Activated CD4-positive, alpha-beta memory T cell treated with anti-CD3 and anti-CD28 coated beads for 36 hours (primary cell): ENCODE measurements at regions not wholly inside any gene's neighbourhood (a gene's known extent, or its start where the extent isn't known, plus 50 kb on each side); places are given as distances from the start of the nearest gene placed in this dataset.

Source experiments
- CTCF ChIA-PET: fragments of 350-600 bp; sonication (Branson Sonifier 250); formaldehyde crosslinking; loops from one replicate; lab custom pipeline; 2021; ENCODE audit warnings: antibody characterized with exemption, inconsistent platforms; lab: Charles Lee
- POLR2A ChIA-PET: fragments of 350-600 bp; sonication (Branson Sonifier 250); formaldehyde crosslinking; loops from one replicate; lab custom pipeline; 2021; ENCODE audit warnings: antibody characterized with exemption; lab: Charles Lee
- DNase-seq: peaks from one replicate; pipeline ENCODE4 v3.0.0-alpha.2; 2020
- H3K27ac Mint-ChIP-seq: one replicate; pipeline ENCODE4 v1.8.0; 2021; ENCODE audit warnings: mixed read lengths
- H3K27me3 Mint-ChIP-seq: one replicate; pipeline ENCODE4 v1.8.0; 2021; ENCODE audit warnings: mixed read lengths
- H3K36me3 Mint-ChIP-seq: one replicate; pipeline ENCODE4 v1.8.0; 2021; ENCODE audit warnings: mixed read lengths
- H3K4me1 Mint-ChIP-seq: one replicate; pipeline ENCODE4 v1.8.0; 2021; ENCODE audit warnings: low read depth, mixed read lengths
- H3K4me3 Mint-ChIP-seq: one replicate; pipeline ENCODE4 v1.8.0; 2021; ENCODE audit warnings: mild to moderate bottlenecking, mixed read lengths
- H3K9me3 Mint-ChIP-seq: one replicate; pipeline ENCODE4 v1.8.0; 2021; ENCODE audit warnings: mixed read lengths
- intact Hi-C: fragments of 100-400 bp; cut with micrococcal nuclease; formaldehyde crosslinking; loops from one replicate; pipeline ENCODE4 v1.15.1; 2023

- no peaks in the 10 kb centered on the region for H3K27me3 Mint-ChIP-seq
- POLR2A ChIA-PET: no interaction called here
- no peaks in the 10 kb centered on the region for H3K36me3 Mint-ChIP-seq
- CTCF ChIA-PET: no interaction called here
- H3K27ac Mint-ChIP-seq: no peak overlapping the region
- intact Hi-C loops: no loop called here
- no peak for DNase-seq
- no peaks in the 10 kb centered on the region for H3K9me3 Mint-ChIP-seq
- H3K4me1 Mint-ChIP-seq: peaks cover 9% of the 10 kb centered on the region
- no peak overlapping the region for H3K4me3 Mint-ChIP-seq
These were observed 53.0 kb upstream of the RAB18 start for GRCh38 chr10:27451054-27451453.

GRCh38 chr10:27450225-27450624 lies 53.9 kb upstream of the RAB18 start:
- no peaks in the 10 kb centered on the region for H3K27me3 Mint-ChIP-seq
- no peaks in the 10 kb centered on the region for H3K36me3 Mint-ChIP-seq
- intact Hi-C loops: no loop called here
- H3K9me3 Mint-ChIP-seq: no peaks in the 10 kb centered on the region
- H3K4me3 Mint-ChIP-seq: no peak overlapping the region
- no peak overlapping the region for H3K27ac Mint-ChIP-seq
- peaks cover 9% of the 10 kb centered on the region for H3K4me1 Mint-ChIP-seq
- ChIA-PET POLR2A (no interaction called here), CTCF (no interaction called here)
- no peak for DNase-seq

DNA sequence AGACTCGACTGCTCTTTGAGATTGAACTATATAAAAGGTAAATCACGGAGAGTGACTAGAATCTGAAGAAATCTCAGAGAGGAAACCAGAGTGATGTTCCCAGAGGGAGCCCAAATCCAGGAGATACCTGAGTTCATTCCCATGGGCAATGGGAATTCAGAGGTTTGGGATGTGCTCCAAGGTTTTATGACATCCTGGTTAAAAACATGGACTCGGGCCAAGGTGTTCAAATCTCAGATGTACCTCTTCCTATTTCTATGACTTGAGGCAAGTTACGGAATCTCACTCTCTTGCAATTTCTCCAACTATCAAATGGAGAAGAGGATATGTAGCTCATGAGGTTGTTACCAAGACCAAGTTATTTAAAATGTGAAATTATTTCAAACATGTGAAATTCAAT lies 54.5 kb upstream of the RAB18 start:
- Mint-ChIP-seq H3K4me3 (no peak overlapping the region), H3K9me3 (no peaks in the 10 kb centered on the region), H3K36me3 (no peaks in the 10 kb centered on the region), H3K4me1 (peaks cover 9% of the 10 kb centered on the region), H3K27me3 (no peaks in the 10 kb centered on the region), H3K27ac (no peak overlapping the region)
- intact Hi-C loops: loop anchor here (5.0 to 10.0 kb wide), 5 partner anchors 53 to 935 kb away; partner anchors contain the start of gene RAB18
- ChIA-PET CTCF (no interaction called here), POLR2A (no interaction called here)
- no peak for DNase-seq

- Mint-ChIP-seq H3K27ac (no peak overlapping the region), H3K9me3 (no peaks in the 10 kb centered on the region), H3K4me1 (peaks cover 9% of the 10 kb centered on the region), H3K27me3 (no peaks in the 10 kb centered on the region), H3K4me3 (no peak overlapping the region), H3K36me3 (no peaks in the 10 kb centered on the region)
- DNase-seq: no peak
- ChIA-PET POLR2A (no interaction called here), CTCF (no interaction called here)
- intact Hi-C loops: loop anchor here (5.0 to 10.0 kb wide), 5 partner anchors 53 to 936 kb away; partner anchors contain the start of gene RAB18
These were observed 55.2 kb upstream of the RAB18 start for GRCh38 chr10:27448921-27449320.

- Mint-ChIP-seq H3K9me3 (no peaks in the 10 kb centered on the region), H3K36me3 (no peaks in the 10 kb centered on the region), H3K4me3 (no peak overlapping the region), H3K27ac (no peak overlapping the region), H3K4me1 (peaks cover 9% of the 10 kb centered on the region), H3K27me3 (no peaks in the 10 kb centered on the region)
- CTCF ChIA-PET: interaction anchor here (0.7 to 1.5 kb wide), 9 partner anchors 11 to 795 kb away, joined by 3 to 5 read pairs (median 4); partner anchors contain the start of gene RAB18
- DNase-seq: no peak
- intact Hi-C loops: loop anchor here (5.0 to 10.0 kb wide), 5 partner anchors 55 to 937 kb away; partner anchors contain the start of gene RAB18
- POLR2A ChIA-PET: interaction anchor here (0.6 kb wide), 1 partner anchor 13 kb away, joined by 4 read pairs; no protein-coding TSS in a partner anchor
These were observed 56.6 kb upstream of the RAB18 start for GRCh38 chr10:27447540-27447939.

GRCh38 chr10:27446091-27446918 lies 57.8 kb upstream of the RAB18 start:
- no peaks in the 10 kb centered on the region for H3K27me3 Mint-ChIP-seq
- ChIA-PET CTCF (interaction anchor here (0.7 to 2.1 kb wide), 11 partner anchors 10 to 796 kb away, joined by 3 to 15 read pairs (median 3); no protein-coding TSS in a partner anchor), POLR2A (no interaction called here)
- no peak overlapping the region for H3K4me3 Mint-ChIP-seq
- H3K27ac Mint-ChIP-seq: no peak overlapping the region
- DNase-seq: no peak
- no peaks in the 10 kb centered on the region for H3K9me3 Mint-ChIP-seq
- no peaks in the 10 kb centered on the region for H3K36me3 Mint-ChIP-seq
- H3K4me1 Mint-ChIP-seq: peaks cover 9% of the 10 kb centered on the region
- intact Hi-C loops: loop anchor here (1.0 to 10.0 kb wide), 6 partner anchors 56 to 938 kb away; partner anchors contain the start of gene RAB18

DNA sequence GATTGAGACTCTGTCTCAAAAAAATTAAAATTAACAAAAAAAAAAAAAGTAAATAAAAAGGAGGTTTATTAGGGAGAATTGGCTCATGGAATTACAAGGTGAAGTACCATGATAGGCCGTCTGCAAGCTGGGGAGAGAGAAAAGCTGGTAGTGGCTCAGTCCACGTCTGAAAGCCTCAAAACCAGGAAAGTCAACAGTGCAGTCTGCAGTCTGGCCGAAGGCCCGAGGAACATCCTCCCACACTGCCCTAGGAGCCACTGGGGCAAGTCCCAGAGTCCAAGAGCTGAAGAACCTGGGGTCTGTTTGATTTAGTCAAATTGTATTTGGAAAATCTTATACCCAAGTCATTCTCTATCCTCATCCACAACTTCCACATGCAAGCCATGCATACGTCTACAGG lies 59.0 kb upstream of the RAB18 start:
- Mint-ChIP-seq H3K27ac (no peak overlapping the region), H3K36me3 (no peaks in the 10 kb centered on the region), H3K27me3 (no peaks in the 10 kb centered on the region), H3K9me3 (no peaks in the 10 kb centered on the region), H3K4me3 (no peak overlapping the region), H3K4me1 (peaks cover 9% of the 10 kb centered on the region)
- intact Hi-C loops: loop anchor here (5.0 to 10.0 kb wide), 5 partner anchors 57 to 940 kb away; partner anchors contain the start of gene RAB18
- ChIA-PET CTCF (interaction anchor here (1.5 to 2.1 kb wide), 3 partner anchors 203 to 213 kb away, joined by 3 to 15 read pairs (median 11); no protein-coding TSS in a partner anchor), POLR2A (no interaction called here)
- DNase-seq: no peak

DNA sequence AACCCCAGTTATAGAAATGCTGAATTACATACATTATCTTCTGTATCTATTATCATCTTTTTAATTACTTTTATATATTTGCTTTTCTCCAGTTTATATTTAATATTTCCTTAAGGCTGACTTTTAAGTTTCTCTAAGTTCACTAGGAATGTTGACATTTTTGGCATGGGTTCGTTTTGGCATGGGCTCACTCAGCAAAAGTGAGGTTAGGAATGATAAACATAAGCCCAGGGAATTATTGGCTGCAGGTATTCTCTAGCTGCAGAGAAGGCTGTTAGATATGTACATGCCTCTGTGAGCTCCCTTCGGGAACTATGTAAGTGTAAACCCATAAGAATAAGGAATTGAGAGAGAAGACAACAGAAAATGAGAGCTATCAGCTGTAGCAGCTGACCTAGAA lies 63.6 kb upstream of the RAB18 start:
- no peaks in the 10 kb centered on the region for H3K36me3 Mint-ChIP-seq
- CTCF ChIA-PET: no interaction called here

DNA sequence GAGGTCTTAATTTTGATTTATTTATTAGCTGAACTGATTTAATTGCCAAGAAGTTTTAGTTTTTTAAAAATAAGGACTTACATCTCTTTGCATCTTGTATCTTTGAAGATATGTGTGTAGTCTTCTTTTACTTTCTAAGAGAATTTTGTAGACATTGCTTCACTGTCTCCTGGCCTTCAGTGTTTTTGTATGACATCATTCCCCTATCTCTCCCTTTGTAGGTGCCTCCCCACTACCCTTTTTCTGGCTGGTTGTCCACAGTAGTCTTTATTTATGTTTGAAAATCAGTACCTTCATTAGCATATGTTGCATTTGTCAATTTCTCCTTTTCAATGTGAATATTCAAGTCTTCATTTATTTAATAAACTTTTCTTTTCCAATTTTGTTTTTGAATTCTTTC lies 64.1 kb upstream of the RAB18 start:
- Mint-ChIP-seq H3K27me3 (no peaks in the 10 kb centered on the region), H3K4me1 (no peaks in the 10 kb centered on the region), H3K27ac (no peak overlapping the region), H3K36me3 (no peaks in the 10 kb centered on the region), H3K9me3 (no peaks in the 10 kb centered on the region), H3K4me3 (no peak overlapping the region)
- CTCF ChIA-PET: no interaction called here
- no peak for DNase-seq
- POLR2A ChIA-PET: no interaction called here
- intact Hi-C loops: loop anchor here (10.0 kb wide), 1 partner anchor 945 kb away; no protein-coding TSS in a partner anchor

More for the DNA sequence above, 63.6 kb upstream of the RAB18 start:
- Mint-ChIP-seq H3K4me1 (no peaks in the 10 kb centered on the region), H3K27me3 (no peaks in the 10 kb centered on the region), H3K27ac (no peak overlapping the region), H3K9me3 (no peaks in the 10 kb centered on the region), H3K4me3 (no peak overlapping the region)
- DNase-seq: no peak
- intact Hi-C loops: loop anchor here (10.0 kb wide), 1 partner anchor 944 kb away; no protein-coding TSS in a partner anchor
- POLR2A ChIA-PET: interaction anchor here (0.6 kb wide), 1 partner anchor 57 kb away, joined by 3 read pairs; no protein-coding TSS in a partner anchor

- ChIA-PET CTCF (no interaction called here), POLR2A (no interaction called here)
- no peaks in the 10 kb centered on the region for H3K36me3 Mint-ChIP-seq
- H3K27ac Mint-ChIP-seq: no peak overlapping the region
- H3K4me3 Mint-ChIP-seq: no peak overlapping the region
- intact Hi-C loops: no loop called here
- no peaks in the 10 kb centered on the region for H3K9me3 Mint-ChIP-seq
- no peaks in the 10 kb centered on the region for H3K27me3 Mint-ChIP-seq
- H3K4me1 Mint-ChIP-seq: no peaks in the 10 kb centered on the region
- DNase-seq: no peak
These were observed 65.0 kb upstream of the RAB18 start for GRCh38 chr10:27439101-27439500.

- intact Hi-C loops: no loop called here
- Mint-ChIP-seq H3K27ac (no peak overlapping the region), H3K36me3 (no peaks in the 10 kb centered on the region), H3K4me1 (no peaks in the 10 kb centered on the region), H3K27me3 (no peaks in the 10 kb centered on the region), H3K4me3 (no peak overlapping the region), H3K9me3 (no peaks in the 10 kb centered on the region)
- DNase-seq: no peak
- CTCF ChIA-PET: no interaction called here
- POLR2A ChIA-PET: no interaction called here
These were observed 66.3 kb upstream of the RAB18 start for GRCh38 chr10:27437775-27438174.

DNA sequence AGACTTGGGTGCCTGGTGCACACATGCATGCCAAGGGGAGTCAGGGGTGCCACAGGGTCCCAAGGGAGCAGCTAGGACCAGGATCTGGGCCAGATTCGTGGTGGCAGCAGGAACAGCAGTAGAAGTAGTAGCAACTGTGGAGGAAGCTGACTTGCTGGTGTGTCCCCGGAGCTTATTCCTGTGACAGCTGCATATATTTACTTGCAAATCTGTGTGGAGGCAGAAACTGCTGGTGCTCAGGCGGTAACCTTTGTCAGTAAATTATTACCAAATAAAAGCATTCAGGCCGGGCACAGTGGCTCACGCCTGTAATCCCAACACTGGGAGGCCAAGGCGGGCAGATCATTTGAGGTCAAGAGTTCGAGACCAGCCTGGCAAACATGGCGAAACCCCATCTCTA lies 67.4 kb upstream of the RAB18 start:
- no peak overlapping the region for H3K27ac Mint-ChIP-seq
- H3K9me3 Mint-ChIP-seq: no peaks in the 10 kb centered on the region
- H3K4me1 Mint-ChIP-seq: no peaks in the 10 kb centered on the region
- H3K36me3 Mint-ChIP-seq: no peaks in the 10 kb centered on the region
- H3K4me3 Mint-ChIP-seq: no peak overlapping the region
- intact Hi-C loops: no loop called here
- no peak for DNase-seq
- no peaks in the 10 kb centered on the region for H3K27me3 Mint-ChIP-seq
- POLR2A ChIA-PET: no interaction called here
- CTCF ChIA-PET: interaction anchor here (0.8 kb wide), 1 partner anchor 9 kb away, joined by 3 read pairs; no protein-coding TSS in a partner anchor
